ENCODE measurements at regions not wholly inside any gene's neighbourhood (a gene's known extent, or its start where the extent isn't known, plus 50 kb on each side); places are given as distances from the start of the nearest gene placed in this dataset.
A peak's percentile ranks its signal among the peaks of the same experiment; 100 is the strongest.

DNA sequence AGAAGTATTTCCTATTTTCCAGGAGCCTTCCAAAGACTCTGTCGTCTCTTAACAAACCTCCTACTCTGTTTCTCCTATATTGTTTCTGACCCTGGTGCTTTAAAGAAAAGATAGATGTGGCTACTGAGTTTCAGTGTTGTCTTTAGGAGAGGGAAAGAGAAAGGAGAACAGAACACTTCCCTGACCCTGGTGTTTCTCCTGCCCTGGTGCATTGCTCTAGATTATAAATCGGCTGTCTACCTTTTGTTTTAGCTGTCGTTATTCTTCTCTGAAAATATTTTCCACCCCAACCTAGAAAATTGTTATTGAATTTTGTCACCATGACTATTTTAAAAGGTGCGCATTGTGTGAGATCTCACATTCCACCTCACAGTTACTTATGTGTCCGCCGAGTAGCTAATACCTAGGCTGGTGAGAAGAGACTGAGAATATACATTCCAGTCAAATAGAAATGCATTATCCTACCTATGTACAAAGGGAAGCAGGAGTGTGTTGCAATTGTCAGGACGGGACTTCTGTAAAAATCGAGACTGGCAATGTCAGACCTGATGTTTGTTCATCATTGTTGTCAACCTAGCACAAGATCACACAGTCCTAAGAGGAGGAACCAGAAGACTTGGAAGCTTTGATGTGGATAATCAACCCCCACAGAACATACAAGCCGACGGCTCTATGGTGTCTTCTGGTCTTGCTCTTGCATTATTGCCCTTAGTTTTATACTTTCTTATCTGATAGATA, 108.7 kb upstream of the SLC38A4 start:
- H3K4me3 ChIP-seq (ENCODE audit: low read depth in 1 of 3, low read length in 3 of 3), result no peak overlapping the region
- H3K27ac ChIP-seq (ENCODE audit: low read depth in 1 of 3, low read length in 2 of 3), result no peak overlapping the region
- no peak for FAIRE-seq
- no peaks in the 10 kb centered on the region for H3K36me3 ChIP-seq (ENCODE audit: control insufficient read depth in 3 of 3, insufficient read depth in 2 of 3, low read depth in 1 of 3, low read length in 3 of 3)
- 71 to 75% (median 73%) methylated on average over 10 of the region's 10 CpGs for WGBS, 3 donors
- no peaks in the 10 kb centered on the region for H3K4me1 ChIP-seq (ENCODE audit: control insufficient read depth in 3 of 3, insufficient read depth in 2 of 3, low read depth in 1 of 3, low read length in 2 of 3)
- no peak for DNase-seq
- no peaks in the 10 kb centered on the region for H3K27me3 ChIP-seq (ENCODE audit: control insufficient read depth in 3 of 3, insufficient read depth in 3 of 3, low read length in 3 of 3)
- no peaks in the 10 kb centered on the region for H3K9me3 ChIP-seq (ENCODE audit: control insufficient read depth in 2 of 2, insufficient read depth in 1 of 2, low read depth in 1 of 2, low read length in 1 of 2)

DNA sequence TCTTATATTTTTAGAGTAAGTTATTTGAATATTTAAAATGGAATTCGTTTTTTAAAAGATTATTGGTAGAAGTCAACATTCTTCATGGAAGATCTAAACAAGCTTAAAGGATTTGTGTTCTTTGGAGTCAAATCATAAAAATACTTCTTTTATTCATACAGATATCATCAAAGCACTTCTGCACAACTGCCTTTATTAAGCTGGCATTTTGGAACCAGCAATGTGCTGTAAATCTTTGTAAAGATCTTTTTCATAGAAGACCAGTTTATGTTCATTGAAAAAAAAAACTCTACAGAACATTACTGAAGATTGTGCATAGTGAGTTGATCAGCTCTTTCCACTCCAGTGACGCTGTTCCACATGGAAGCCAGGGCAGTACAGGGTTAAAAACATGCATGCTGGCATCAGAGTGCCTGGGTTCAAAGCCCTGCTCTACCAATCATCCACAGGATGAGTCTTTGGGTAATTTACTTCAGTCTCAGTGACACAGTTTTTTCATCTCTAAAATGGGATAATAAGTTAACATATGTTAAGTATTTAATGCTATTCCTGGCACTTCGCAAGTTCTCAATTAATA, 109.6 kb upstream of the SLC38A4 start:
- DNase-seq (no peak), FAIRE-seq (no peak)
- no peaks in the 10 kb centered on the region for H3K4me1 ChIP-seq (ENCODE audit: control insufficient read depth in 3 of 3, insufficient read depth in 2 of 3, low read depth in 1 of 3, low read length in 2 of 3)
- H3K36me3 ChIP-seq (ENCODE audit: control insufficient read depth in 3 of 3, insufficient read depth in 2 of 3, low read depth in 1 of 3, low read length in 3 of 3), result no peaks in the 10 kb centered on the region
- 57 to 73% (median 60%) methylated on average over 3 of the region's 3 CpGs for WGBS, 3 donors
- H3K4me3 ChIP-seq (ENCODE audit: low read depth in 1 of 3, low read length in 3 of 3), result no peak overlapping the region
- H3K9me3 ChIP-seq (ENCODE audit: control insufficient read depth in 2 of 2, insufficient read depth in 1 of 2, low read depth in 1 of 2, low read length in 1 of 2), result no peaks in the 10 kb centered on the region
- no peak overlapping the region for H3K27ac ChIP-seq (ENCODE audit: low read depth in 1 of 3, low read length in 2 of 3)
- H3K27me3 ChIP-seq (ENCODE audit: control insufficient read depth in 3 of 3, insufficient read depth in 3 of 3, low read length in 3 of 3), result no peaks in the 10 kb centered on the region

DNA sequence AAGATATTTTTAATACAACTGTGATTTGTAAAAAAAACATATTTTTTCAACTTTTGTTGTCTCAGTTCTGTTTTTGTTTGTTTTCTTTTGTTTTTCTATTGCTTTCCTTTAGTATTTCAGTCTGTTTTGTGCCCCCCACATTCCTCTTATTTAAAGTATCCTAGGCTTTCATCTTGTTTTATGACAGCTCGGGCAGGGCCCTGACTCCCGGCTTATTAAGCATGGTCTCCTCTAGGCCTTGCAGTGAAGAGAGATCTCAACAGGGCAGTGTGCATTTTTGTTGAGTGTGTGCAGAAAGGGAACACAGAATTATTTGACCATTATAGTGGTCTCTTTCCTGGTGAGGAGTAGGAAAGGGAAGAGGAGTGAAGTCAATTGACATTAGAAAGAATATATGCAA, 110.2 kb upstream of the SLC38A4 start:
- FAIRE-seq (no peak), DNase-seq (no peak)
- H3K4me3 ChIP-seq (ENCODE audit: low read depth in 1 of 3, low read length in 3 of 3), result no peak overlapping the region
- no peaks in the 10 kb centered on the region for H3K36me3 ChIP-seq (ENCODE audit: control insufficient read depth in 3 of 3, insufficient read depth in 2 of 3, low read depth in 1 of 3, low read length in 3 of 3)
- no peak overlapping the region for H3K27ac ChIP-seq (ENCODE audit: low read depth in 1 of 3, low read length in 2 of 3)
- 48 to 72% (median 54%) methylated on average over 2 of the region's 2 CpGs for WGBS, 3 donors
- H3K27me3 ChIP-seq (ENCODE audit: control insufficient read depth in 3 of 3, insufficient read depth in 3 of 3, low read length in 3 of 3), result no peaks in the 10 kb centered on the region
- H3K9me3 ChIP-seq (ENCODE audit: control insufficient read depth in 2 of 2, insufficient read depth in 1 of 2, low read depth in 1 of 2, low read length in 1 of 2), result no peaks in the 10 kb centered on the region
- H3K4me1 ChIP-seq (ENCODE audit: control insufficient read depth in 3 of 3, insufficient read depth in 2 of 3, low read depth in 1 of 3, low read length in 2 of 3), result no peaks in the 10 kb centered on the region

DNA sequence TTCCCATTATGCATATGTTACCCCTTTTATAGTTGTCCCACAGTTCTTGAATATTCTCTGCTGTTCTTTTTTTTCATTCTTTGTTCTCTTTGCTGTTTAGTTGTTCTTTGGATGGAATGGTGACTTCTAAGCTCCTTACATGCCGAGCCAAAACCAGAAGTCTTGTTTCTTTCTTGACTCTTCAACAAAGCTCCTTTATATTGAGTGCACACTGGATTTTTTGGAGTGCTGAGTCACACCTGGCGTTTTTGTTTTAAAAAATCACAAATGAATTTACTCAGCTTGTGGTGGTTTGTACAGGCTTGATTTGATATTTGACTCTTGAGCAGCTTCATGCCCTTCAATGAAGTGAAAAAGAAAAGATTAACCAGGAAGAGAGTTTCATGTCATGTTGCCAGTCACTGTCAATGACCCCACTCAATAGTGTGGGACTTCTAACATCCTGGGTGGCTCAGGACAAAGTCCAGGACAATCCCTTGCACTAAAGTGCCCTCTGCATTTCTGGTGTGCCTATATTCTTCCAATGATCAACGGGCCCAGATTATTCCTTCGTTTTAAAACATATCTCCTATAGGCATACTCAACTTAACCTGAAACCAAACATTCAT, 112.4 kb upstream of the SLC38A4 start:
- H3K4me3 ChIP-seq (ENCODE audit: low read depth in 1 of 3, low read length in 3 of 3), result no peak overlapping the region
- H3K27ac ChIP-seq (ENCODE audit: low read depth in 1 of 3, low read length in 2 of 3), result no peak overlapping the region
- no peak for FAIRE-seq

DNA sequence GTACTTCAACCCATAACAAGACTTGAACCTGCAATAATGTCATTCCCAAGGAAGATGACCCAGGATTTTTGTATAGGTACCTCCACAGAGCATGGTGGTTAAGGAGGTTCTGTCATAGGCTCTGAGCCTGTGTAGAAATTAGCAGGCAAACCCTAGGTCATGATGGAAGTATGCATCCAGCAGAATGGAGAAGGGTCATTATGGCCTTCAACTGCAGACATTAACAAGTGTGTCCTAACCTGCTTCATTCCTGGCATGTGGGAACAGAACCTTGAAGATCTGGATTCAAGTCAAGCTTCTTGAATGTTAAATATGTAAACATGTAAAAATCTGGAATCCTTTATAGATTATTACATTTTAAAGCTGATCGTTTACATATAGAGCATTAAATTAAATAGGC, 116.2 kb upstream of the SLC38A4 start:
- H3K27me3 ChIP-seq (ENCODE audit: control insufficient read depth in 3 of 3, insufficient read depth in 3 of 3, low read length in 3 of 3), result no peaks in the 10 kb centered on the region
- no peaks in the 10 kb centered on the region for H3K4me1 ChIP-seq (ENCODE audit: control insufficient read depth in 3 of 3, insufficient read depth in 2 of 3, low read depth in 1 of 3, low read length in 2 of 3)
- H3K36me3 ChIP-seq (ENCODE audit: control insufficient read depth in 3 of 3, insufficient read depth in 2 of 3, low read depth in 1 of 3, low read length in 3 of 3), result no peaks in the 10 kb centered on the region
- no peak for FAIRE-seq
- WGBS, 3 donors, result 80 to 95% (median 93%) methylated on average over 1 of the region's 1 CpG
- H3K9me3 ChIP-seq (ENCODE audit: control insufficient read depth in 2 of 2, insufficient read depth in 1 of 2, low read depth in 1 of 2, low read length in 1 of 2), result no peaks in the 10 kb centered on the region
- H3K4me3 ChIP-seq (ENCODE audit: low read depth in 1 of 3, low read length in 3 of 3), result no peak overlapping the region
- no peak overlapping the region for H3K27ac ChIP-seq (ENCODE audit: low read depth in 1 of 3, low read length in 2 of 3)
- no peak for DNase-seq

More for the DNA sequence above, 112.4 kb upstream of the SLC38A4 start:
- Histone ChIP-seq H3K9me3 (ENCODE audit: control insufficient read depth in 2 of 2, insufficient read depth in 1 of 2, low read depth in 1 of 2, low read length in 1 of 2) (no peaks in the 10 kb centered on the region), H3K27me3 (ENCODE audit: control insufficient read depth in 3 of 3, insufficient read depth in 3 of 3, low read length in 3 of 3) (no peaks in the 10 kb centered on the region), H3K36me3 (ENCODE audit: control insufficient read depth in 3 of 3, insufficient read depth in 2 of 3, low read depth in 1 of 3, low read length in 3 of 3) (no peaks in the 10 kb centered on the region), H3K4me1 (ENCODE audit: control insufficient read depth in 3 of 3, insufficient read depth in 2 of 3, low read depth in 1 of 3, low read length in 2 of 3) (no peaks in the 10 kb centered on the region)
- WGBS, 3 donors, result 71 to 81% (median 75%) methylated on average over 4 of the region's 4 CpGs
- DNase-seq, result no peak

DNA sequence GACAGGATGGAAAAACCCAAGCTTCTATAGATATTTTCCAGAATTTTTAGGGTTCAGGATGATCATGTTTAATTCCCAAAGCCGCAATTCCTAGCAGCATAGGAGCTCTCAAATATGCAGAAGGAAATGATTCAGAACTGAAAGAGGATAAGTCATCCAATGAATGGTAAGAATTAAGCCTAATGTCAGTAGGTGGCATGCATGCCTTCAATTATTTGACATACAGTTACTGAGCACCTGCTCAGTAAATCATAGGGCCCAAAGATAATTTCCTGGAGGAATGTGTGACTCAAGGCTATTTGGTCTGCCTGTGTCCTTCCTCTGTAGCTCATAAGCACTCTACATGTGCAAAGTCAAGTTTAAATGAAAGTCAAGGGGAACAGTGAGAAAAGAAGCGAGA, 116.8 kb upstream of the SLC38A4 start:
- no peaks in the 10 kb centered on the region for H3K36me3 ChIP-seq (ENCODE audit: control insufficient read depth in 3 of 3, insufficient read depth in 2 of 3, low read depth in 1 of 3, low read length in 3 of 3)
- no peak for DNase-seq
- no peak for FAIRE-seq

DNA sequence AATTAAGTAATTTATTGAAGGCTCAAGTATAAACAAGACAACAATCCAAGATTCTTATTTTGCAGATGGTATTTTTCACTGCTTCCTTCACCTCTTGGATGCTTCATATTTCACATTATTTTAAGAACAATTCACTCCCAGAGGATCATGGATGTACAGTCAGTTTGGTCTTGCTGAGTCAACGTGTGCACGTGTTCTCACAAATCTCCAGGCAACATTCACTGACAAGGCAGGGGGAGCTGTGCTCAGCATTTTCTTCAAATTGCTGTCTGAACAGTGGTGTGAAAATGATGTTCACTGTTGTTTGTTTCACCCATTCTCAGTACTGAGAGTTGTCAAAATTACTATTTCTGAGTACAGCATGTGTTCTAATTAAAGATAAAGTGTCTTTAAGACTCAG, 118.3 kb upstream of the SLC38A4 start:
- no peak overlapping the region for H3K27ac ChIP-seq (ENCODE audit: low read depth in 1 of 3, low read length in 2 of 3)
- H3K27me3 ChIP-seq (ENCODE audit: control insufficient read depth in 3 of 3, insufficient read depth in 3 of 3, low read length in 3 of 3), result no peaks in the 10 kb centered on the region
- no peaks in the 10 kb centered on the region for H3K9me3 ChIP-seq (ENCODE audit: control insufficient read depth in 2 of 2, insufficient read depth in 1 of 2, low read depth in 1 of 2, low read length in 1 of 2)
- no peaks in the 10 kb centered on the region for H3K36me3 ChIP-seq (ENCODE audit: control insufficient read depth in 3 of 3, insufficient read depth in 2 of 3, low read depth in 1 of 3, low read length in 3 of 3)
- no peak overlapping the region for H3K4me3 ChIP-seq (ENCODE audit: low read depth in 1 of 3, low read length in 3 of 3)
- no peak for FAIRE-seq
- 17 to 21% (median 19%) methylated on average over 2 of the region's 2 CpGs for WGBS, 3 donors
- H3K4me1 ChIP-seq (ENCODE audit: control insufficient read depth in 3 of 3, insufficient read depth in 2 of 3, low read depth in 1 of 3, low read length in 2 of 3), result no peaks in the 10 kb centered on the region
- peak in 1 of 2 donors; percentile 5 for DNase-seq

More for the DNA sequence above, 116.8 kb upstream of the SLC38A4 start:
- Histone ChIP-seq H3K27ac (ENCODE audit: low read depth in 1 of 3, low read length in 2 of 3) (no peak overlapping the region), H3K9me3 (ENCODE audit: control insufficient read depth in 2 of 2, insufficient read depth in 1 of 2, low read depth in 1 of 2, low read length in 1 of 2) (no peaks in the 10 kb centered on the region), H3K4me3 (ENCODE audit: low read depth in 1 of 3, low read length in 3 of 3) (no peak overlapping the region), H3K4me1 (ENCODE audit: control insufficient read depth in 3 of 3, insufficient read depth in 2 of 3, low read depth in 1 of 3, low read length in 2 of 3) (no peaks in the 10 kb centered on the region), H3K27me3 (ENCODE audit: control insufficient read depth in 3 of 3, insufficient read depth in 3 of 3, low read length in 3 of 3) (no peaks in the 10 kb centered on the region)
- WGBS, 3 donors, result 78 to 93% (median 93%) methylated on average over 2 of the region's 2 CpGs

DNA sequence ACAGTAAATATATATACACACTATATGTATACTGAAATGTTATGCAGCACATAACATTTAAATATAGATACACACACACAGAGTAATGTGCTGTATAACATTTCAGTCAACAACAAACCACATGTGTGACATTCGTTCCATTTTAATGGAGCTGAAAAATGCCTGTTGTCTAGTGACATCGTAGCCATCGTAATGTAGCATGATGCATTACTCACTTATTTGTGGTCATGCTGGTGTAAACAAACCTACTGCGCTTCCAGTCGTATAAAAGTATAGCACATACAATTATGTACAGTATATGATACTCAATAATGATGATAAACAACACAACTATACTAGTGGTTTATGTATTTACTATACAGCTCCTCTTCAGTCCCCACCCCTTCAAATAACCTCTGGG, 119.0 kb upstream of the SLC38A4 start:
- WGBS, 3 donors, result 83 to 95% (median 87%) methylated on average over 5 of the region's 5 CpGs
- Histone ChIP-seq H3K36me3 (ENCODE audit: control insufficient read depth in 3 of 3, insufficient read depth in 2 of 3, low read depth in 1 of 3, low read length in 3 of 3) (no peaks in the 10 kb centered on the region), H3K9me3 (ENCODE audit: control insufficient read depth in 2 of 2, insufficient read depth in 1 of 2, low read depth in 1 of 2, low read length in 1 of 2) (no peaks in the 10 kb centered on the region), H3K4me1 (ENCODE audit: control insufficient read depth in 3 of 3, insufficient read depth in 2 of 3, low read depth in 1 of 3, low read length in 2 of 3) (no peaks in the 10 kb centered on the region), H3K4me3 (ENCODE audit: low read depth in 1 of 3, low read length in 3 of 3) (no peak overlapping the region), H3K27me3 (ENCODE audit: control insufficient read depth in 3 of 3, insufficient read depth in 3 of 3, low read length in 3 of 3) (no peaks in the 10 kb centered on the region), H3K27ac (ENCODE audit: low read depth in 1 of 3, low read length in 2 of 3) (no peak overlapping the region)
- DNase-seq, result no peak
- no peak for FAIRE-seq

Data from small intestine (tissue), 7 donors.